ENCODE measurements at regions not wholly inside any gene's neighbourhood (a gene's known extent, or its start where the extent isn't known, plus 50 kb on each side); places are given as distances from the start of the nearest gene placed in this dataset.
"Not testable (repeated sequence)": the region's sequence is repeated elsewhere in the genome, so short reads cannot be mapped to it uniquely, and the experiment has no call there.

DNA sequence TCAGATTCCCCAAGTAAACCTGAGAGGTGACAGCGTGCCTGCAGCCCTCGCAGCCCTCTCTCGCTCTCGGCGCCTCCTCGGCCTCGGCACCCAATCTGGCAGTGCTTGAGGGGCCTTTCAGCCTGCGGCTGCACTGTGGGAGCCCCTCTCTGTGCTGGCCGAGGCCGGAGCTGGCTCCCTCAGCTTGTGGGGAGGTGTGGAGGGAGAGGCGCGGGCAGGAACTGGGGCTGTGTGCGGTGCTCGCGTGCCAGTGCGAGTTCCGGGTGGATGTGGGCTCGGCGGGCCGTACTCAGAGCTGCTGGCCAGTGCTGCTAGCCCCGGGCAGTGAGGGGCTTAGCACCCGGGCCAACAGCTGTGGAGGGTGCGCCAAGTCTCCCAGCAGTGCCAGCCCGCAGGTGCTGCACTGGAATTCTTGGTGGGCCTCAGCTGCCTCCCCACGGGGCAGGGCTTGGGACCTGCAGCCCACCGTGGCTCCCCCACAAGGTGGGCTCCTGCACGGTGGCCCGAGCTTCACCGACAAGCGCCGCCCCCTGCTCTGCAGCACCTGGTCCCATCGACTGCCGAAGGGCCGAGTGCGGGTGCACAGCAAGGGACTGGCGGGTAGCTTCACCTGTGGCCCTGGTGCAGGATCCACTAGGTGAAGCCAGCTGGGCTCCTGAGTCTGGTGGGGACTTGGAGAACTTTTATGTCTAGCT, 809.7 kb upstream of the ADGRB3 start:
- DNase-seq: no peak

- DNase-seq: no peak
These were observed 816.8 kb upstream of the ADGRB3 start for GRCh38 chr6:67818322-67818721.

GRCh38 chr6:67815623-67816022, 819.5 kb upstream of the ADGRB3 start:
- no peak for DNase-seq

GRCh38 chr6:67814262-67814661, 820.8 kb upstream of the ADGRB3 start:
- DNase-seq: no peak

DNA sequence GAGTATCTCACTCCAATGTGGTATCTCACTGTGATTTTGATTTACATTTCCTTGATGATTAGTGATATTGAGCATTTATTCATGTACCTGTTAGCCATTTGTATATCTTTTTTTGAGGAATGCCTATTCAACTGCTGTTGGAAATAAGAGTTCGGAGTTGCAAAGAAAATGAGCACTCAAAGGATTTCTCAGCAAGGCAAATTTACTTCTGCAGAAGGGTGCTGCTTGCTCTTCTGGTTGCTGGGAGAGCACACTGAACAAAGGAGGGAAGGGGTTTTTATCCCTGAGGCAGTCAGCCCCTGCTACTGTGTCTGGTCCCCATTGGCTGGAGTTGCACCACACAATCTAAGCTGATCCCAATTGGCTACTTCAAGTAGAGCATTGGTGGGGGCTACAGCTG, 822.4 kb upstream of the ADGRB3 start:
- DNase-seq: no peak

DNA sequence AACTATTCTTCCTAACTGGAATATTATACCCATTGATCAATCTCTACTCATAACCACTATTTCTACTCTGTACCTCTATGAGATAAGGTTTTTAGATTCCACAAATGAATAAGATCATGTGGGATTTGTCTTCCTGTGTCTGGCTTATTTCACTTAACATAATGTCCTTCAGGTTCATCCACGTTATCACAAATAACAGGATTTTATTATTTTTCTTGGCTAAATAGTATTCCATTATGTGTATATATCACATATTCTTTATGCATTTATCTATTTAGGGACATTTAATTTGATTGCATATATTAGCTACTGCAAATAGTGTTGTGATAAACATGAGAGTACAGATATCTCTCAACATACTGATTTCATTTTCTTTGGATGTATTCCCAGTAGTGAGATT, 823.0 kb upstream of the ADGRB3 start:
- DNase-seq: no peak

- no peak for DNase-seq
These were observed 823.6 kb upstream of the ADGRB3 start for GRCh38 chr6:67811239-67812037.

GRCh38 chr6:67804808-67805207, 830.3 kb upstream of the ADGRB3 start:
- DNase-seq: not testable (repeated sequence)

GRCh38 chr6:67802771-67803170, 832.3 kb upstream of the ADGRB3 start:
- no peak for DNase-seq

DNA sequence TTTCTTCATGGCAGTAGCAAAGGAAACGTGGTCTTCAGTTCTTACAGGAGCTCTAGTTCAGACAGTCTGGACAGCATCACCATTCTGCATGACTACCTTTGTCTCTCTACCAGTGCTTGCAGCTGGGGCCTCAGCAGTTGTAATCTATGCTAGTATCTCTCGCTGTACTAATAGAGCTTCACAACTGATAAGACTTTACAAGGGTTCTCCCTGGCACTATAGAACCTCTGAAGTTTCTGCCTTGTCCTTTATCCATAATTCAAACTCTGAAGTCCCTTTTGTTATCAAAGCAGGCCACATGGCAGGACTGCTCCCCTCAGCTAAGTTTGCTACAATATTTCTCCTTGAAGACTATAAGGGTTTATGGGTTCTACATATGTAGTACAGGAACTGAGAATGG, 842.1 kb upstream of the ADGRB3 start:
- DNase-seq: no peak

DNA sequence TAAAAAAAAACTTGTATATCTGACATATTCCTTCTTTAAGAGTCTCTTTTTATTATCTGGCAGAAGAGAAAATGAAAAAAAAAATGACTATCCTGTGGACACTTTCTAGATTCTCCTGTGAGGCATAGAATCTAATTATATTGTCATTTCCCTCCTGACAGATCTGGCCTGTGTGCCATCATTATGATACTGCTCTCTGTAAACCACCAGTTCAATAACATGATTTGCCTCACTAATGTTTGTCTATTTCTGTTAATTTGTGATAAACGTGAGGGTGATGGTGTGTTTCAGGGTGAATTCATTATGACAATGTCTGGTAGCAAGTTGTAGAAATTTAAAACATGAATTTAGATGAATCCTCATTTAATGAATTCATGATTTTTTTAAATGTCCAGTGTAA, 844.5 kb upstream of the ADGRB3 start:
- DNase-seq: no peak

DNA sequence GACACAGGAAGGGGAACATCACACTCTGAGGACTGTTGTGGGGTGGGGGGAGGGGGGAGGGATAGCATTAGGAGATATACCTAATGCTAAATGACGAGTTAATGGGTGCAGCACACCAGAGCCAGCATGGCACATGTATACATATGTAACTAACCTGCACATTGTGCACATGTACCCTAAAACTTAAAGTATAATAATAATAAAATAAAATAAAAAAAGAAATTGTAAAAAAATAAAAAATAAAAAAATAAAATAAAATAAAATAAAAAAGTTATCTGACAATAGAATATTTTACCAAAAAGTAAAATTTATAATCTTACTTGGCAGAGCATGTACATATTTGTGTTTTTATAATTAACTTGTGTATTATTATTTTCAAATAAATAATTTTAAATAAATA, 848.0 kb upstream of the ADGRB3 start:
- not testable (repeated sequence) for DNase-seq

DNA sequence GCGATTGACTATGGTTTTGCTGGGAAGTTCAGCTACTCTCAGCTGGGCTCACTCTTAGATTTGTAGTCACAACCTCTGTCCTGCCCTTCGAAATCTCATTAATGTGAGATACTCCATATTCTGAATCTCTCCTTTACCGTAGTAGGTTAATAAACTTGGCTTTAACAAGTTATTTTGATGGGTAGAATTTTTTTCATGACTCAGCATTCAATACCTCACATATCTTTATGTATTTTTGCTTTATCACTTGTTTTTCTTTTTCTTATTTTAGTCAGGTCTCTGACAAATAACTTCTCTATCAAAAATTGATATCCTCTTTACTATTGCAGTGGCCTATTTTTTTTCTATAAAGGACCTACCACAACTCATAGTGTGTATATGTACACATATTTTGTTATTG, 855.2 kb upstream of the ADGRB3 start:
- DNase-seq: no peak

DNA sequence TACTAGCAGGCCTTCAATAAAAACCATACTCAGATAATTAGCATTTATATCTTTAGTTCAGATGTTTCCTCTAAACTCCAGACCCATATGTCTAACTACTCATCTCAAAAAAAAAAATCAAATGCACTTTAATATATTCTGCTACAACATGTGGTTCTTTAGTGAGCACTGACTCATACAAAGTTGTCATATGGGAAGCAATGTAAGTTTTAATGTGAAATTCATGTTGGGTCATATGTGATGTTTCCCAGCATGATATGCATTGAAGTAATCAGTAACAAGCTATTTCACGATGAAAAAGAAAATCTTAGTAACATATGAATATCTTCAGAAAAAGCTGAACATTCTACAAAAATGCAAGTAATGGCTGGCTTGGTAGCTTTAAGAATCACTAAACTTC, 859.7 kb upstream of the ADGRB3 start:
- no peak for DNase-seq

DNA sequence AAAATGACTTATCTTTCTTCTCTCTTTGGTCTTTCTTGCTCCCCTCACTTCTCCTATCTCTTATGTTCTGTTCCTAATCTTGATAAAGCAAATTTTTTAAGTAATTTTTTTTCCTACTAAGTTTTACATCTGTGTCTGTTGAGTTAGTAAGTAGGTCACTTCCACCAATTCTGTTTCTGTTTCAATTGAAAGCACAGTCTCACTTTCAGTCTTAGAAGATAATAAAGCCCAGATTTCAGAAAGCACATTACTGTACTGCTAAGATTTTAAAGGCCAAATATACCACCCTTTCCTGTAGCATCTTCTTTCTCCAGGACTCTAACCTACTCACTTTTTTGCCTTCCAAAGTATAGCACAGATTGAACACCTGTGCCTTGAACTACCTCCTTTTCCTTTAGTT, 866.1 kb upstream of the ADGRB3 start:
- DNase-seq: no peak

DNA sequence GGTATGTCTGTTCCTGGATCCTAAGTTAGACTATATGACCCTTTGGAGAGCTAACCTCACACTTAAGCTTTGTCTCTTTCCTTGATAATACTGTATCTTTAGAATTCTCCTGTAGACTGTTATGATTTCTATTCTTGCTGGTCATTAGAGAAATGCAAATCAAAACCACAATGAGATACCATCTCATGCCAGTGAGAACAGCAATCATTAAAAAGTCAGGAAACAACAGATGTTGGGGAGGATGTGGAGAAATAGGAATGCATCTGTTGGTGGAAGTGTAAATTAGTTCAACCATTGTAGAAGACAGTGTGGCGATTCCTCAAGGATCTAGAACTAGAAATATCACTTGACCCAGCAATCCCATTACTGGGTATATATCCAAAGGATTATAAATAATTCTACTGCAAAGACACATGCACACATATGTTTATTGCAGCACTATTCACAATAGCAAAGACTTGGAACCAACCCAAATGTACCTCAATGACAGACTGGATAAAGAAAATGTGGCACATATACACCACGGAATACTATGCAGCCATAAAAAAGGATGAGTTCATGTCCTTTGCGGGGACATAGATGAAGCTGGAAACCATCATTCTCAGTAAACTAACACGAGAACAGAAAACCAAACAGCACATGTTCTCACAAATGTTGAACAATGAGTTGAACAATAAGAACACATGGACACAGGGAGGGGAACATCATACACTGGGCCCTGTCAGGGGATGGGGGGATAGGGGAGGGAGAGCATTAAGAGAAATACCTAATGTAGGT, 867.8 kb upstream of the ADGRB3 start:
- not testable (repeated sequence) for DNase-seq

DNA sequence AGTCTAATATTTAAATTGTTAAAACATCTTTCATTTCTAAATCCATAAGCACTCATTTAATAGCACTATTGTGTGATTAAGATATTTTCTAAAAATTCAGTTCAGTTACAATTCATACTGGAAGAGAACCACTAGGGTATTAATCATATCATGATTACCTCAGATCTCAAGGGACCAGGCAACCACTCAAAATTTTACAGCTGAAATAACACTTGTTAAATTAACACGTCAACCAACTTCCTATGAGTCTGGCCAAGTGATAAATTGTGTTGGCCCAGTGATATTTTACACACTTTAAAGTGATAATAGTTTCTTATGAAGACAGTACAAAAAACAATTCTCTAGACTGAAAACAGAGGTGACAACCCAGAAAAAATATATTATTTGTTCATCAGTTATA, 869.0 kb upstream of the ADGRB3 start:
- DNase-seq: no peak

DNA sequence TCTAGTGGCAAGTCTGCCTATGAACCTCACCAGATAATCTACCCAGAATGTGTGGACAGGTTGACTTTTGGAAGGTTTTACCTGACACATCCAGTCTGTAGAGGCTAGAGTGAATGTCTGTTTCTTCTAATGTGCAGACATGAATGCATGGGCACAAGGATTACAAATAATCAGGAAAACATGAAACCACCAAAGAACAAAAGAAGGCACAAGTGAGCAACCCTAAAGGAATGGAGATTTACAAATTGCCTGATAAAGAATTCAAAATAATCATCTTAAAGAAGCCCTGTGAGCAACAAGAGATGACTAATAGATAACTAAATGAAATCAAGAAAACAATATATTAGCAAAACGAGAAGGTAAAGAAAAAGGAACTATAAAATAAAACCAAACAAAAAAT, 876.1 kb upstream of the ADGRB3 start:
- DNase-seq: no peak

- DNase-seq: no peak
These were observed 877.5 kb upstream of the ADGRB3 start for GRCh38 chr6:67757465-67758033.

DNA sequence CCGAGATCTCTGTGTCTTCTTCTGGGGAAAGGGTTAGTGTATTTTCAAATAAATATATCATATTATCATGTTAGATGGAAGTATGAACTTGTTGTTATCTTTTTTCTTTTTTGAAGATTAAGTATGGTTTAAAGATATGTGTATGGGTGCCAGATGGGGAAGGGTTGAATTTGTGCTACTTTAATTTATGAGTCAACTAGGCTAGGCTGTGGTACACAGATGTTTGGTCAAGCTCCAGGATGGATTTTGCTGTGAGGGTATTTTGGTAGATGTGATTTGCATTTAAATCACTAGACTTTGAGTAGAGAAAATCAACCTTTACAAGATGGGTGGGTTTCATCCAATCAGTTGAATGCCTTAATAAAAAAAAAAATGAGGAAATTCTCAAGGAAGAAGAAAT, 886.6 kb upstream of the ADGRB3 start:
- no peak for DNase-seq

- no peak for DNase-seq
These were observed 898.3 kb upstream of the ADGRB3 start for GRCh38 chr6:67736816-67737215.

GRCh38 chr6:67736161-67736560, 898.9 kb upstream of the ADGRB3 start:
- DNase-seq: no peak

DNA sequence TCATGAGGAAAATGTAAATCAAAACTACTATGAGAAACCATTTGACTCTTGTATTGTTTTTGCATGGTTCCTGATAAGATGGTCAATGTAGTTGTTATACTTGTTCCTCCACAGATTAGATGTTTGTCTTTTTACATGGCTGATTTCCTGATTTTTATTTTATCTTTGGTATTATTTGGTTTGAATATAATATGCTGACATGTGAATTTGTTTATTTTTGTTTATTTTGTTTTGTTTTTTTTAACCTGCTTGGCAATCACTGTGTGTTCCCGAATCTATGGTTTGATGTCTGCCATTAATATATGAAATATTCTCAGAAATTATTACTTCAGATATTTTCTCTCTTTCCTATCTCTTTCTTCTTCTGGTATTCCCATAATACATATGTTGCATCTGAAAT, 899.5 kb upstream of the ADGRB3 start:
- DNase-seq: no peak

DNA sequence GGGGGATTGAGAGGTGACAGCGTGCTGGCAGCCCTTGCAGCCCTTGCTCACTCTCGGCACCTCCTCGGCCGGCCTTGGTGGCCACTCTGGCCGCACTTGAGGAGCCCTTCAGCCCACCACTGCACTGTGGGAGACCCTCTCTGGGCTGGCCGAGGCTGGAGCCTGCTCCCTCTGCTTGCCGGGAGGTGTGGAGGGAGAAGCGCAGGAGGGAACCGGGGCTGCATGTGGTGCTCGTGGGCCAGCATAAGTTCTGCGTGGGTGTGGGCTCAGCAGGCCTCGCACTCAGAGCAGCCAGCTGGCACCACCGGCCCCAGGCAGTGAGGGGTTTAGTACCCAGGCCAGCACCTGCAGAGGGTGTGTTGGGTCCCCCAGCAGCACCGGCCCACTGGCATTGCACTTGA, 912.2 kb upstream of the ADGRB3 start:
- no peak for DNase-seq
